ENCODE measurements at regions not wholly inside any gene's neighbourhood (a gene's known extent, or its start where the extent isn't known, plus 50 kb on each side); places are given as distances from the start of the nearest gene placed in this dataset.
"Not testable (repeated sequence)": the region's sequence is repeated elsewhere in the genome, so short reads cannot be mapped to it uniquely, and the experiment has no call there.

DNA sequence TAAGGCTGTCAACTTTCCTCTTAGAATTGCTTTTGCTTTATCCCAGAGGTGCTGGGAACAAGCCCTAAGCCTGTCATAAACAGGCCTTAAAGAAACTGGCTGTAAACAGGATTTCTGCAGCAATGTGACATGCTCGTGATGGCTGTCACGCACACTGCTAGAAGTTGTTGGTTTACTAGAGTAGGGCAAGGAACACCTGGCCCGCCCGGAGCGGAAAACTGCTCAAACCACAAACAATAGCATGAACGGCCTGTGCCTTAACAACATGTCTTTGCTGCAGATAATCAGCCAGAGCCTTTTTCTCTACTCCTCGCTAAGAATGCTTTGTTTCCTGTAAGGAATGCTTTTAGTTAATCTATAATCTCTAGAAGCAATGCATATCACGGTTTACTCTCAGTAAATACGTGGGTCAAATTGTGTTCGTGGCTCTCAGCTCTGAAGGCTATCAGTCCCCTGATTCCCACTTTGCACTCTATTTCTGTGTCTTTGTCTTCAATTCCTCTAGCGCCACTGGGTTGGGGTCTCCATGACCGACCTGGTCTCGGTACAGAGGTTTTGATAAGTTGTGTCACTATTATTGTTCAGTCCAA lies 318.3 kb downstream of the GLUD2 start:
- Histone ChIP-seq H3K27me3 (ENCODE audit: control insufficient read depth, insufficient read depth, low read length) (no peaks in the 10 kb centered on the region), H3K9me3 (ENCODE audit: control insufficient read depth, low read depth, low read length) (peaks cover 5% of the 10 kb centered on the region), H3K36me3 (ENCODE audit: control insufficient read depth, low read depth, low read length) (no peaks in the 10 kb centered on the region), H3K9ac (ENCODE audit: low read length) (no peak overlapping the region), H3K4me1 (ENCODE audit: control insufficient read depth, low read depth, low read length) (no peaks in the 10 kb centered on the region), H3K4me3 (ENCODE audit: low read length) (no peak overlapping the region), H3K27ac (ENCODE audit: low read length) (no peak overlapping the region)

DNA sequence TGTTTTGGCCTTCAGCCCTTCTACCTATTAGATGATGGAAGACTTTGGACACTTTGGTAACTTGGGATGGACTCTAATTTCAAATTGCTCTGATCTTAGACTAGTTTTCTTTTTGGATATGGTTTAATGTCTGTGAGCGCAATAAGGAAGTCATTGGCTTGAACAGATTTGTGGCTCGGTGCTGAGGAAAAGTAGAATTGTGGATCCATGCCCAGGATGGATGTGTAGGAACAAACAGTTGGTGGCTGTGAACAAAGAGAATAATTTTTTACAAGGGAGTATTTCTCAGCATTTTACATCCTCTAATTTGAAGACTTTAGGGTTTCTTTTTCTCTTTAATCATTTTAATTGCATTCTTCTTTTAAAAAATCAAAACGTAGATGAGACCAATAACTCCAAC lies 327.1 kb downstream of the GLUD2 start:
- Histone ChIP-seq H3K27me3 (ENCODE audit: control insufficient read depth, insufficient read depth, low read length) (no peaks in the 10 kb centered on the region), H3K4me1 (ENCODE audit: control insufficient read depth, low read depth, low read length) (no peaks in the 10 kb centered on the region), H3K36me3 (ENCODE audit: control insufficient read depth, low read depth, low read length) (no peaks in the 10 kb centered on the region), H3K9me3 (ENCODE audit: control insufficient read depth, low read depth, low read length) (peaks cover 4% of the 10 kb centered on the region), H3K27ac (ENCODE audit: low read length) (no peak overlapping the region), H3K9ac (ENCODE audit: low read length) (no peak overlapping the region), H3K4me3 (ENCODE audit: low read length) (no peak overlapping the region)

DNA sequence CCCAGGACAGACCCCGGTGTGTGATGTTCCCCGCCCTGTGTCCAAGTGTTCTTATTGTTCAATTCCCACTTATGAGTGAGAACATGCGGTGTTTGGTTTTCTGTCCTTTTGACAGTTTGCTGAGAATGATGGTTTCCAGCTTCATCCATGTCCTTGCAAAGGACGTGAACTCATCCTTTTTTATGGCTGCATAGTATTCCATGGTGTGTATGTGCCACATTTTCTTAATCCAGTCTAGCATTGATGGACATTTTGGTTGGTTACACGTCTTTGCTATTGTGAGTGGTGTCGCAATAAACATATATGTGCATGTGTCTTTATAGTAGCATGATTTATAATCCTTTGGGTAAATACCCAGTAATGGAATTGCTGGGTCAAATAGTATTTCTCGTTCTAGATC lies 334.5 kb downstream of the GLUD2 start:
- not testable (repeated sequence) for H3K4me3 ChIP-seq (ENCODE audit: low read length); H3K9ac ChIP-seq (ENCODE audit: low read length); H3K27me3 ChIP-seq (ENCODE audit: control insufficient read depth, insufficient read depth, low read length); H3K27ac ChIP-seq (ENCODE audit: low read length); H3K36me3 ChIP-seq (ENCODE audit: control insufficient read depth, low read depth, low read length); H3K4me1 ChIP-seq (ENCODE audit: control insufficient read depth, low read depth, low read length)
- peaks cover 15% of the 10 kb centered on the region for H3K9me3 ChIP-seq (ENCODE audit: control insufficient read depth, low read depth, low read length)

DNA sequence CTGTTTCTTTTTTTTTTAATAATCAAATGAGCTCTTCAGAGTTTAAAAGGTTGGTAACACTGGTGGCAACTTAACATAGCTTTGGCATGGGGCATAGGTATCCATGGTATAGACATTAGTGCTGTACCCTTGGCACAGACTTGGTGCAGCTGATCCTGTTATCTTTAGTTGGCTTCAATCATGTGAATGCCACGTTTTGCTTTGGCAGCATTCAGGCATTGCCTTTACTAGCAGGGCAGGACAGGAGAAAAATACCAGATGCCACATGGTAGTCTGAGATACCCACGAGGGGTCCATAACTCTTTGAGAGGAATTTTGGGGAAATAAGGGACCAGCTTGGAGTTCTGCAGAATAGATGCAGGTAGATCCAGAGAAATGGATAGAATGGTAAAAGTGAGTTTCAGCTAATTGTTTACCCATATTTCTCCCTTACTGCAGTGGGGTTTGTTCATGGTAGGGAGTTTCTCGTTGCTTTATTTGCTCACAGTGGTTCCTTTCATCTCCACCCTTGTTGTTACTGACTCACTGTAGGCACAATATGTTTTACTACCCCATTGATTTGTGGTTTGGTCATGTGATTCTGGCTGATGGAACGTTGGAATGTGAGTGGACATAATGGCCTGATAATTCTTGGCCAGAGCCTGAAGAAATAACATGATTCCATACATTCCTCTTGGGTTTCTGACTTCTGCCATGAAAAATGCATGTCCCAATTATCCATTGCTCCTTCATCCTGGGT lies 342.7 kb downstream of the GLUD2 start:
- Histone ChIP-seq H3K27ac (ENCODE audit: low read length) (no peak overlapping the region), H3K4me3 (ENCODE audit: low read length) (no peak overlapping the region), H3K4me1 (ENCODE audit: control insufficient read depth, low read depth, low read length) (no peaks in the 10 kb centered on the region), H3K9me3 (ENCODE audit: control insufficient read depth, low read depth, low read length) (peaks cover 17% of the 10 kb centered on the region), H3K36me3 (ENCODE audit: control insufficient read depth, low read depth, low read length) (no peaks in the 10 kb centered on the region), H3K27me3 (ENCODE audit: control insufficient read depth, insufficient read depth, low read length) (no peaks in the 10 kb centered on the region), H3K9ac (ENCODE audit: low read length) (no peak overlapping the region)

DNA sequence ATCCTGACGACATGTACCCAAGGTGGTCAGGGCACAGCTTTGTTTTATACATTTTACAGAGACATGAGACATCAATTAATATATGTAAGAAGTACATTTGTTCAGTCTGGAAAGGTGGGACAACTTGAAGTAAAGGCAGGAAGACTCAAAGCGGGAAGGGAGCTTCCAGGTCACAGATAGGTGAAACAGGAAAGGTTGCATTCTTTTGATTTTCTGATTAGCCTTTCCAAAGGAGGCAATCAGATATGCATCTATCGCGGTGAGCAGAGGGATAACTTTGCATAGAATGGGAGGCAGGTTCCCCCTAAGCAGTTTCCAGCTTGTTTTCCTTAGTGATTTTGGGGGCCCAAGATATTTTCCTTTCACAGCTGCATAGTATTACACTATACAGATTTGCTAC lies 358.4 kb downstream of the GLUD2 start:
- no peaks in the 10 kb centered on the region for H3K36me3 ChIP-seq (ENCODE audit: control insufficient read depth, low read depth, low read length)
- H3K27me3 ChIP-seq (ENCODE audit: control insufficient read depth, insufficient read depth, low read length) = no peaks in the 10 kb centered on the region
- peaks cover 6% of the 10 kb centered on the region for H3K9me3 ChIP-seq (ENCODE audit: control insufficient read depth, low read depth, low read length)
- H3K9ac ChIP-seq (ENCODE audit: low read length) = no peak overlapping the region
- H3K27ac ChIP-seq (ENCODE audit: low read length) = no peak overlapping the region
- peaks cover 15% of the 10 kb centered on the region for H3K4me1 ChIP-seq (ENCODE audit: control insufficient read depth, low read depth, low read length)
- no peak overlapping the region for H3K4me3 ChIP-seq (ENCODE audit: low read length)

DNA sequence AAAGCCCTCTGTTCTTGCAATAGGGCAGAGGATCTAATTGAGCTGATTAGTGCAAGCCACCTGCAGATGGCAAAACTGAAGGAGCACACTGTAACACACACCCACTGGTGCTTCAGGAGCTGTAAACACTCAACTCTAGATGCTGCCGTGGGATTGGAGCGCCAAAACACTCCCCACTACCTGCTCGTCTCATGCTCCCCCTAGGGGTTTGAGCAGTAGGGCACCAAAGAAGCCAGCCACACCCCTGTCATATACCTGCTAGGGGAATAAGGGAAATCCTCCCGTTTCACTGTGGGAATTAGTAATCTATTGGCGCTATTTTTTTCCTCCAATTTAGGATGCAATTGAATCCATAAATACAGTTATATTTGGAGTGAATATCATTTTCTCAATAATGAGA lies 360.2 kb downstream of the GLUD2 start:
- no peak overlapping the region for H3K4me3 ChIP-seq (ENCODE audit: low read length)
- no peaks in the 10 kb centered on the region for H3K27me3 ChIP-seq (ENCODE audit: control insufficient read depth, insufficient read depth, low read length)
- H3K9ac ChIP-seq (ENCODE audit: low read length) = no peak overlapping the region
- peaks cover under 1% of the 10 kb centered on the region for H3K9me3 ChIP-seq (ENCODE audit: control insufficient read depth, low read depth, low read length)
- H3K27ac ChIP-seq (ENCODE audit: low read length) = no peak overlapping the region
- no peaks in the 10 kb centered on the region for H3K36me3 ChIP-seq (ENCODE audit: control insufficient read depth, low read depth, low read length)
- peaks cover 15% of the 10 kb centered on the region for H3K4me1 ChIP-seq (ENCODE audit: control insufficient read depth, low read depth, low read length)

DNA sequence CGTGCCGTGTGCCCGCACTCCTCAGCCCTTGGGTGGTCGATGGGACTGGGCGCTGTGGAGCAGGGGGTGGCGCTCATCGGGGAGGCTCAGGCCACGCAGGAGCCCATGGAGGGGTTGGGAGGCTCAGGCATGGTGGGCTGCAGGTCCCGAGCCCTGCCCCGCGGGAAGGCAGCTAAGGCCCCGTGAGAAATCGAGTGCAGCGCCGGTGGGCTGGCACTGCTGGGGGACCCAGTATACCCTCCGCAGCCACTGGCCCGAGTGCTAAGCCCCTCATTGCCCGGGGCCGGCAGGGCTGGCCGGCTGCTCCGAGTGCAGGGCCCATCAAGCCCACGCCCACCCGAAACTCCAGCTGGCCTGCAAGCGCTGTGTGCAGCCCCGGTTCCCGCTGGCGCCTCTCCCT lies 384.1 kb downstream of the GLUD2 start:
- H3K4me1 ChIP-seq (ENCODE audit: control insufficient read depth, low read depth, low read length); H3K27ac ChIP-seq (ENCODE audit: low read length); H3K9ac ChIP-seq (ENCODE audit: low read length); H3K27me3 ChIP-seq (ENCODE audit: control insufficient read depth, insufficient read depth, low read length); H3K4me3 ChIP-seq (ENCODE audit: low read length); H3K36me3 ChIP-seq (ENCODE audit: control insufficient read depth, low read depth, low read length): not testable (repeated sequence)
- peaks cover 18% of the 10 kb centered on the region for H3K9me3 ChIP-seq (ENCODE audit: control insufficient read depth, low read depth, low read length)

DNA sequence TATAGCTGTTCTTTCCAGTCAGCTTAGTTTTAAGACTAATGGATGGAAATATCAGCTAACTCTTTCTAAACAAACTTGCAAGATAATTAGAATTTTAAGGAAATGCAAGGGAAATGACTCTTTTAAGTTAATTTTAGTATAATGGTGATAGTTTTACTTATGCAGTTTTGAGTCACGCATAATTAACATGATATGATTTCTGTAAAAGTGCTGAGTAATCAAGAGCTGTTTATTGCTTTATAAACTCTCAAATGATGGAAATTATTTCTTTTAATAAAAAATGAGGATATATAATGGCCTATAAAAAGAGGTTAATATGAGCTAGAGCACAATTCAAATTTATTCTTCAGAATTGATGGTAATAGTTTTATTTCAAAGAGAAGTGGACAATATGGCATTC lies 385.9 kb downstream of the GLUD2 start:
- no peaks in the 10 kb centered on the region for H3K4me1 ChIP-seq (ENCODE audit: control insufficient read depth, low read depth, low read length)
- no peaks in the 10 kb centered on the region for H3K36me3 ChIP-seq (ENCODE audit: control insufficient read depth, low read depth, low read length)
- no peak overlapping the region for H3K27ac ChIP-seq (ENCODE audit: low read length)
- no peaks in the 10 kb centered on the region for H3K27me3 ChIP-seq (ENCODE audit: control insufficient read depth, insufficient read depth, low read length)
- H3K4me3 ChIP-seq (ENCODE audit: low read length) = no peak overlapping the region
- peaks cover 20% of the 10 kb centered on the region for H3K9me3 ChIP-seq (ENCODE audit: control insufficient read depth, low read depth, low read length)
- H3K9ac ChIP-seq (ENCODE audit: low read length) = no peak overlapping the region

DNA sequence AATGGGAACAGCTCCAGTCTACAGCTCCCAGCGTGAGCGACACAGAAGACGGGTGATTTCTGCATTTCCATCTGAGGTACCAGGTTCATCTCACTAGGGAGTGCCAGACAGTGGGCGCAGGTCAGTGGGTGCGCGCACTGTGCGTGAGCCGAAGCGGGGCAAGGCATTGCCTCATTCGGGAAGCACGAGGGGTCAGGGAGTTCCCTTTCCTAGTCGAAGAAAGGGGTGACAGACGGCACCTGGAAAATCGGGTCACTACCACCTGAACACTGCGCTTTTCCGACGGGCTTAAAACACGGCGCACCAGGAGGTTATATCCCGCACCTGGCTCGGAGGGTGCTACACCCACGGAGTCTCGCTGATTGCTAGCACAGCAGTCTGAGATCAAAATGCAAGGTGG lies 390.3 kb downstream of the GLUD2 start:
- not testable (repeated sequence) for H3K36me3 ChIP-seq (ENCODE audit: control insufficient read depth, low read depth, low read length); H3K9ac ChIP-seq (ENCODE audit: low read length); H3K4me3 ChIP-seq (ENCODE audit: low read length); H3K27me3 ChIP-seq (ENCODE audit: control insufficient read depth, insufficient read depth, low read length); H3K27ac ChIP-seq (ENCODE audit: low read length); H3K4me1 ChIP-seq (ENCODE audit: control insufficient read depth, low read depth, low read length)
- H3K9me3 ChIP-seq (ENCODE audit: control insufficient read depth, low read depth, low read length) = peaks cover 17% of the 10 kb centered on the region

DNA sequence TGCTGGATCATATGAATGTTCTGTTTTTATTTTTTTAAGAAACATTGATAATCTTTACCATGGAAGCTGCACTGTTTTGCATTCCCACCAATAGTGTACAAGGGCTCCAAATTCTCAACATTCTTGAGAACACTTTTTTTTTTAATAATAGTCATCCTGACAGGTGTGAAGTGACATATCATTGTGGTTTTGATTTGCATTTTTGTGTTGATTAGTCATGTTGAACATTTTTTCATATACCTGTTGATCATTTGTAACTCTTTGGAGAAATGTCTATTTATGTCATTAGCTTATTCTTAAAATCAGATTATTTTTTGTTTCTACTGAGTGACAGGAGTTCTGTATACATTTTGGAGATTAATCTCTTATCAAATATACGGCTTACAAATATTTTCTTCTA lies 408.5 kb downstream of the GLUD2 start:
- Histone ChIP-seq H3K36me3 (ENCODE audit: control insufficient read depth, low read depth, low read length) (no peaks in the 10 kb centered on the region), H3K4me3 (ENCODE audit: low read length) (no peak overlapping the region), H3K27me3 (ENCODE audit: control insufficient read depth, insufficient read depth, low read length) (no peaks in the 10 kb centered on the region), H3K9ac (ENCODE audit: low read length) (no peak overlapping the region), H3K4me1 (ENCODE audit: control insufficient read depth, low read depth, low read length) (no peaks in the 10 kb centered on the region), H3K9me3 (ENCODE audit: control insufficient read depth, low read depth, low read length) (peaks cover 18% of the 10 kb centered on the region), H3K27ac (ENCODE audit: low read length) (no peak overlapping the region)

DNA sequence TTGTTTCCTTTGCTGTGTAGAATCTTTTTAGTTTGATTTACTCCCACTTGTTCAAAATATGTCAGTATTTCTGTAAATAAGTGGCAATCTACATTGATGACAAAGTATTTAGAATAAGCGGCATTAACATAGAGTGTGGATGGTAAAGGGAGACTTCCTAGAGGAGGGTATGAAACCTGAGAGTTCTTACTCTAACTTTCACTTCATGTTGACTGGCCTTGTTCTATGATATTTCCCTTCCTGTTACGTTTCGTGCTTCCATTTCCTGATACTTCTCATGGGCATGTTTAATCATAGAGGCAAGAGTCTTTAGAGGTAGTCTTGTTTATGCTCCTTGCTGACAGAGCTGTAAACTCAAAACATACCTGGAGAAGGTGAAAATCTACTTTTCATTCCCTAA lies 408.9 kb downstream of the GLUD2 start:
- H3K9me3 ChIP-seq (ENCODE audit: control insufficient read depth, low read depth, low read length) = peaks cover 20% of the 10 kb centered on the region
- H3K27me3 ChIP-seq (ENCODE audit: control insufficient read depth, insufficient read depth, low read length) = no peaks in the 10 kb centered on the region
- H3K4me3 ChIP-seq (ENCODE audit: low read length) = no peak overlapping the region
- H3K36me3 ChIP-seq (ENCODE audit: control insufficient read depth, low read depth, low read length) = no peaks in the 10 kb centered on the region
- no peaks in the 10 kb centered on the region for H3K4me1 ChIP-seq (ENCODE audit: control insufficient read depth, low read depth, low read length)
- H3K9ac ChIP-seq (ENCODE audit: low read length) = no peak overlapping the region
- H3K27ac ChIP-seq (ENCODE audit: low read length) = no peak overlapping the region

DNA sequence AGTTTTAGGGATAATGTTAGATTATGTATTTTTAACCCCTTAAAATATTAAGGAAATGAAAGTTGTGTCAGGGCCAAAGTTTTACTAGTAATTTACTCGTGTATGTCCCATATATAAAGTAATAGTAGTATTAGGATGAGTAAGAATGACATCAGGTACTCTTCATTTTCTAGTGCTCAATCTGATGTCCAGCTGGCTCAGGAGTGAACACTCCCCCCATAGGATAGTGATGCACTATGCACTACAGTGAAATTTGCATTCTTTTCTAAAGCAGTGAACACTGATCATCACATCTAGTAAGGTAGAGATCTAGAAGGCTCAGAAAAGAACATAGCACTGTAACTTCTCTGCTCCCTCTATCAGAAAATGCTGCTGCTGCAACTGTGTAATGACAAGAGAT lies 409.7 kb downstream of the GLUD2 start:
- Histone ChIP-seq H3K27me3 (ENCODE audit: control insufficient read depth, insufficient read depth, low read length) (no peaks in the 10 kb centered on the region), H3K9me3 (ENCODE audit: control insufficient read depth, low read depth, low read length) (peaks cover 23% of the 10 kb centered on the region), H3K4me3 (ENCODE audit: low read length) (no peak overlapping the region), H3K27ac (ENCODE audit: low read length) (no peak overlapping the region), H3K4me1 (ENCODE audit: control insufficient read depth, low read depth, low read length) (no peaks in the 10 kb centered on the region), H3K36me3 (ENCODE audit: control insufficient read depth, low read depth, low read length) (no peaks in the 10 kb centered on the region), H3K9ac (ENCODE audit: low read length) (no peak overlapping the region)
